ENCODE measurements at regions not wholly inside any gene's neighbourhood (a gene's known extent, or its start where the extent isn't known, plus 50 kb on each side); places are given as distances from the start of the nearest gene placed in this dataset.

- Histone ChIP-seq H3K36me3 (ENCODE audit: control insufficient read depth in 1 of 2, insufficient read depth in 2 of 2, low read length in 1 of 2) (no peaks in the 10 kb centered on the region), H3K9me3 (ENCODE audit: control insufficient read depth, low read length) (no peaks in the 10 kb centered on the region), H3K27me3 (ENCODE audit: control insufficient read depth in 1 of 2, insufficient read depth in 2 of 2, low read length in 1 of 2) (no peaks in the 10 kb centered on the region), H3K4me3 (ENCODE audit: low read length in 2 of 2) (no peak overlapping the region), H3K4me1 (ENCODE audit: control insufficient read depth in 1 of 2, insufficient read depth in 2 of 2, low read length in 2 of 2) (no peaks in the 10 kb centered on the region), H3K27ac (ENCODE audit: low read depth in 1 of 2, low read length in 2 of 2) (no peak overlapping the region)
- ATAC-seq (ENCODE audit: low FRiP score) (no peak), DNase-seq (no peak)
- intact Hi-C loops (cut with DNase I): no loop called here
- WGBS, 2 donors: 91 to 95% methylated on average over 6 of the region's 6 CpGs
Measured at GRCh38 chr4:185885604-185886003, 73.6 kb upstream of the SORBS2 start.

DNA sequence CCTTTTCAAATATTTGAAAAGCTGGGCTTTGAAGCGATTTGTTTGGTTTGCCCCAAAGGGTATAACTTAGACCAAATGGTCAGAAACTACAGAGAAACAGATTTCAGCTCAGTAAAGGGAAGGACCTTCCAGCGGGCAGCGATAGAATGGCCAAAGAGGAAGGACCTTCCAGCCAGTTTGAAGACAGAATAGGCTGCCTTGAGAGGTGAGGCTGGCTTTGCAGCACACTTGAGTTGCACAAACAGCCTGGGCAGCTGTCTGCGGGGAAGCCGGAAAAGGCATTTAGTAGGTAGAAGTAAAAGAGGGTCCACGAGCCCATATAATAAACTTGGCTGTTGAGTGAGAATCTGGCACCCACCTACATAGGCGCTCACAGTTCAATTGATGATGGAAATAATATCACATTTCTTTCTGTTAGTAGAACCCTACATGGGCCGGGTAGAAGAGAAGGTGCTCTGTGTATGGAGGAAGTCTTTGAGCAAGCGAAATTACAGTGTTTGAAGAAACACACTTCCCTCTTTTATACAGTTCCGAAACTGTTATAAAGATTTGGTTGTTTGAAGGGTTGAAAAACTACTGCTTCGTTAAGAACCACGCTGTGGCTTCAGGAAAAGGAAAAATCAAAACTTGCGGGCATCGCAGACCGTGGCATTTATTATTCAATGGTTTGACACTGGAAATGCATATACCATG lies 75.0 kb upstream of the SORBS2 start:
- Histone ChIP-seq H3K27me3 (ENCODE audit: control insufficient read depth in 1 of 2, insufficient read depth in 2 of 2, low read length in 1 of 2) (no peaks in the 10 kb centered on the region), H3K27ac (ENCODE audit: low read depth in 1 of 2, low read length in 2 of 2) (no peak overlapping the region)
- no peak for DNase-seq

GRCh38 chr4:185888676-185889075 lies 76.7 kb upstream of the SORBS2 start:
- no peaks in the 10 kb centered on the region for H3K9me3 ChIP-seq (ENCODE audit: control insufficient read depth, low read length)
- H3K4me1 ChIP-seq (ENCODE audit: control insufficient read depth in 1 of 2, insufficient read depth in 2 of 2, low read length in 2 of 2): no peaks in the 10 kb centered on the region
- ATAC-seq (ENCODE audit: low FRiP score): no peak
- no peaks in the 10 kb centered on the region for H3K27me3 ChIP-seq (ENCODE audit: control insufficient read depth in 1 of 2, insufficient read depth in 2 of 2, low read length in 1 of 2)
- no peaks in the 10 kb centered on the region for H3K36me3 ChIP-seq (ENCODE audit: control insufficient read depth in 1 of 2, insufficient read depth in 2 of 2, low read length in 1 of 2)
- H3K27ac ChIP-seq (ENCODE audit: low read depth in 1 of 2, low read length in 2 of 2): no peak overlapping the region
- 98% methylated on average over 7 of the region's 7 CpGs for WGBS, 2 donors
- intact Hi-C loops (cut with DNase I): no loop called here
- no peak for DNase-seq
- H3K4me3 ChIP-seq (ENCODE audit: low read length in 2 of 2): no peak overlapping the region

More for the DNA sequence above, 75.0 kb upstream of the SORBS2 start:
- no peak for ATAC-seq (ENCODE audit: low FRiP score)
- Histone ChIP-seq H3K4me1 (ENCODE audit: control insufficient read depth in 1 of 2, insufficient read depth in 2 of 2, low read length in 2 of 2) (no peaks in the 10 kb centered on the region), H3K4me3 (ENCODE audit: low read length in 2 of 2) (no peak overlapping the region), H3K9me3 (ENCODE audit: control insufficient read depth, low read length) (no peaks in the 10 kb centered on the region), H3K36me3 (ENCODE audit: control insufficient read depth in 1 of 2, insufficient read depth in 2 of 2, low read length in 1 of 2) (no peaks in the 10 kb centered on the region)
- WGBS, 2 donors: 88 to 93% methylated on average over 15 of the region's 15 CpGs
- intact Hi-C loops (cut with DNase I): no loop called here

- Histone ChIP-seq H3K27ac (ENCODE audit: low read depth in 1 of 2, low read length in 2 of 2) (no peak overlapping the region), H3K9me3 (ENCODE audit: control insufficient read depth, low read length) (no peaks in the 10 kb centered on the region), H3K36me3 (ENCODE audit: control insufficient read depth in 1 of 2, insufficient read depth in 2 of 2, low read length in 1 of 2) (no peaks in the 10 kb centered on the region), H3K4me3 (ENCODE audit: low read length in 2 of 2) (no peak overlapping the region), H3K4me1 (ENCODE audit: control insufficient read depth in 1 of 2, insufficient read depth in 2 of 2, low read length in 2 of 2) (no peaks in the 10 kb centered on the region), H3K27me3 (ENCODE audit: control insufficient read depth in 1 of 2, insufficient read depth in 2 of 2, low read length in 1 of 2) (no peaks in the 10 kb centered on the region)
- ATAC-seq (ENCODE audit: low FRiP score) (no peak), DNase-seq (no peak)
- intact Hi-C loops (cut with DNase I): no loop called here
- WGBS, 2 donors: 98 to 100% methylated on average over 4 of the region's 4 CpGs
Measured at GRCh38 chr4:185889585-185889984, 77.6 kb upstream of the SORBS2 start.

DNA sequence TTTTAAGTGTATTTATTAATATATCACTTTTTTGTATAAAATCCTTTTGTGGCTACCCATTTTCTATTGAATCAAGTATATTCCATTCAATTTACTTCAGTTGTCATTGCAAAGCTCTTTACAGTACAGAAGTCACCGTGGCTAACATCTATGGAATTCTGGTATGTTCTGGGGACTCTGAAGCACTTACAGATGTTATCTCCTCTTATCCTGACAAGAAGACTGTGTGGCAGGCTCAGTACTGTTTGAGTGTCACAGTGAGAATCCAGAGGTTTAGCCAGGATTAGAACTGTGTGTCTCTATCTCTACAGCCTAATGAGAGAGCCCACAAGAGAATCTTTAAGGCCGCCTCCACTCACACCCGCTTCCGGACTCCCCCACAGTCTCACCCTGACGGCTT lies 78.2 kb upstream of the SORBS2 start:
- no peak overlapping the region for H3K4me3 ChIP-seq (ENCODE audit: low read length in 2 of 2)
- no peaks in the 10 kb centered on the region for H3K36me3 ChIP-seq (ENCODE audit: control insufficient read depth in 1 of 2, insufficient read depth in 2 of 2, low read length in 1 of 2)
- ATAC-seq (ENCODE audit: low FRiP score) (no peak), DNase-seq (no peak)
- WGBS, 2 donors: 92 to 94% methylated on average over 5 of the region's 5 CpGs
- H3K9me3 ChIP-seq (ENCODE audit: control insufficient read depth, low read length): no peaks in the 10 kb centered on the region
- H3K27me3 ChIP-seq (ENCODE audit: control insufficient read depth in 1 of 2, insufficient read depth in 2 of 2, low read length in 1 of 2): no peaks in the 10 kb centered on the region
- H3K4me1 ChIP-seq (ENCODE audit: control insufficient read depth in 1 of 2, insufficient read depth in 2 of 2, low read length in 2 of 2): no peaks in the 10 kb centered on the region
- H3K27ac ChIP-seq (ENCODE audit: low read depth in 1 of 2, low read length in 2 of 2): no peak overlapping the region
- intact Hi-C loops (cut with DNase I): no loop called here

- WGBS, 2 donors: 43 to 53% methylated on average over 2 of the region's 2 CpGs
- intact Hi-C loops (cut with DNase I): no loop called here
- DNase-seq (no peak), ATAC-seq (ENCODE audit: low FRiP score) (no peak)
- H3K27ac ChIP-seq (ENCODE audit: low read depth in 1 of 2, low read length in 2 of 2): no peak overlapping the region
- no peaks in the 10 kb centered on the region for H3K4me1 ChIP-seq (ENCODE audit: control insufficient read depth in 1 of 2, insufficient read depth in 2 of 2, low read length in 2 of 2)
- no peaks in the 10 kb centered on the region for H3K9me3 ChIP-seq (ENCODE audit: control insufficient read depth, low read length)
- no peaks in the 10 kb centered on the region for H3K36me3 ChIP-seq (ENCODE audit: control insufficient read depth in 1 of 2, insufficient read depth in 2 of 2, low read length in 1 of 2)
- no peak overlapping the region for H3K4me3 ChIP-seq (ENCODE audit: low read length in 2 of 2)
- no peaks in the 10 kb centered on the region for H3K27me3 ChIP-seq (ENCODE audit: control insufficient read depth in 1 of 2, insufficient read depth in 2 of 2, low read length in 1 of 2)
Measured at GRCh38 chr4:185892165-185892564, 80.2 kb upstream of the SORBS2 start.

- 98% methylated on average over 4 of the region's 4 CpGs for WGBS, 2 donors
- DNase-seq (no peak), ATAC-seq (ENCODE audit: low FRiP score) (no peak)
- no peaks in the 10 kb centered on the region for H3K4me1 ChIP-seq (ENCODE audit: control insufficient read depth in 1 of 2, insufficient read depth in 2 of 2, low read length in 2 of 2)
- no peak overlapping the region for H3K27ac ChIP-seq (ENCODE audit: low read depth in 1 of 2, low read length in 2 of 2)
- no peak overlapping the region for H3K4me3 ChIP-seq (ENCODE audit: low read length in 2 of 2)
- intact Hi-C loops (cut with DNase I): no loop called here
- H3K9me3 ChIP-seq (ENCODE audit: control insufficient read depth, low read length): no peaks in the 10 kb centered on the region
- no peaks in the 10 kb centered on the region for H3K27me3 ChIP-seq (ENCODE audit: control insufficient read depth in 1 of 2, insufficient read depth in 2 of 2, low read length in 1 of 2)
- no peaks in the 10 kb centered on the region for H3K36me3 ChIP-seq (ENCODE audit: control insufficient read depth in 1 of 2, insufficient read depth in 2 of 2, low read length in 1 of 2)
Measured at GRCh38 chr4:185893500-185893899, 81.5 kb upstream of the SORBS2 start.

DNA sequence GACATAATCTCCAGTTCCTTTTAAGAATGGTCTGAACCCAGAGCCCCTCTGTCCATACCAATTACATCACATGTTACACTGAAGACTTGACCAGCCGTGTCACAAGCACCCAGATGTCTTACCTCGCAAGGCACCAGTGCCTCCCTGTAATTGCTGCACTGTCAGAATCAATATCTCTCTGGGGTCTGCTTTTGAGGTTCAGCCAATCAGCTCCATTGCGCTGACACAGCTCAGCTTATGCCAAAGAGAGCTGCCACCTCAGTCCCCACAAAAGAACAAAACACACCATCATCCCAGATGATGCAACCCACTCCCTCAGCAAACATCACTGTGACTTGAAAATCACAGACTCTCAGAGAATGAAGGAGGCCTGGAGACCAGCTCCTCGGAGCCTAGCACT lies 82.5 kb upstream of the SORBS2 start:
- Histone ChIP-seq H3K4me1 (ENCODE audit: control insufficient read depth in 1 of 2, insufficient read depth in 2 of 2, low read length in 2 of 2) (no peaks in the 10 kb centered on the region), H3K9me3 (ENCODE audit: control insufficient read depth, low read length) (no peaks in the 10 kb centered on the region), H3K27ac (ENCODE audit: low read depth in 1 of 2, low read length in 2 of 2) (no peak overlapping the region), H3K27me3 (ENCODE audit: control insufficient read depth in 1 of 2, insufficient read depth in 2 of 2, low read length in 1 of 2) (no peaks in the 10 kb centered on the region), H3K36me3 (ENCODE audit: control insufficient read depth in 1 of 2, insufficient read depth in 2 of 2, low read length in 1 of 2) (no peaks in the 10 kb centered on the region), H3K4me3 (ENCODE audit: low read length in 2 of 2) (no peak overlapping the region)
- WGBS, 2 donors: 93 to 95% methylated on average over 4 of the region's 4 CpGs
- intact Hi-C loops (cut with DNase I): no loop called here
- DNase-seq (no peak), ATAC-seq (ENCODE audit: low FRiP score) (no peak)

- ATAC-seq (ENCODE audit: low FRiP score) (no peak), DNase-seq (no peak)
- 98% methylated on average over 14 of the region's 14 CpGs for WGBS, 2 donors
- Histone ChIP-seq H3K36me3 (ENCODE audit: control insufficient read depth in 1 of 2, insufficient read depth in 2 of 2, low read length in 1 of 2) (no peaks in the 10 kb centered on the region), H3K4me3 (ENCODE audit: low read length in 2 of 2) (no peak overlapping the region), H3K4me1 (ENCODE audit: control insufficient read depth in 1 of 2, insufficient read depth in 2 of 2, low read length in 2 of 2) (no peaks in the 10 kb centered on the region), H3K27ac (ENCODE audit: low read depth in 1 of 2, low read length in 2 of 2) (no peak overlapping the region), H3K27me3 (ENCODE audit: control insufficient read depth in 1 of 2, insufficient read depth in 2 of 2, low read length in 1 of 2) (no peaks in the 10 kb centered on the region), H3K9me3 (ENCODE audit: control insufficient read depth, low read length) (no peaks in the 10 kb centered on the region)
- intact Hi-C loops (cut with DNase I): no loop called here
Measured at GRCh38 chr4:185895351-185895750, 83.4 kb upstream of the SORBS2 start.

All from aorta (tissue), 5 donors.